LNCaP clone FGC (cell line): ENCODE measurements at regions not wholly inside any gene's neighbourhood (a gene's known extent, or its start where the extent isn't known, plus 50 kb on each side); places are given as distances from the start of the nearest gene placed in this dataset.
A peak's percentile ranks its signal among the peaks of the same experiment; 100 is the strongest.

Experiments used
- DNase-seq: peaks from one replicate; pipeline ENCODE4 v3.0.0-alpha.2; 2011; ENCODE audit warnings: low read depth
- H3K4me3 ChIP-seq: 2 replicates; pipeline ENCODE4 v1.5.1; 2011; ENCODE audit warnings: mild to moderate bottlenecking, low read depth, low read length, control low read depth
- TF ChIP-seq, protein P1 (sequence below): IDR thresholded peaks from 2 replicates; pipeline ENCODE4 v1.5.1; 2012; ENCODE audit warnings: mild to moderate bottlenecking; ENCODE audit not compliant: control insufficient read depth, insufficient read depth; ENCODE audit errors: extremely low read depth

DNA sequence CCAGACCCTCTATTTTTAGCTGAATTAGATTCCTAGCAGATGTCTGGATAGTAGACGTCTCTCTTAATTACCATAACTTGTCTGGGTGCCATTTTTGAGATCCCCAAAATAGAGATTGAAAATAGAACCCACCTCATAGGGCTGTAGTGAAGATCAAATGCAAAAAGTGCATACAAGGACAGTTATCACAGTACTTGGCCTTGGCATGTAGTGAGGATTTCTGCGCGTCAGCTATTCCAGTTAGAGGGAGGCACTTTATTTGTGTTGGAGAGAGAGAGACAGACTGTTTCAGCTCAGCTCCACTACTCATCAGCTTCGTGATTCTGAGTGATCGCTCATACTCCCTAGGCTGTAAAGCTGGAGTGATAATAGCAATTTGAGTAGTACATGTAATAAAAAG, 59.6 kb upstream of the CDH13 start:
- no peak for DNase-seq
- TF ChIP-seq, protein P1, sequence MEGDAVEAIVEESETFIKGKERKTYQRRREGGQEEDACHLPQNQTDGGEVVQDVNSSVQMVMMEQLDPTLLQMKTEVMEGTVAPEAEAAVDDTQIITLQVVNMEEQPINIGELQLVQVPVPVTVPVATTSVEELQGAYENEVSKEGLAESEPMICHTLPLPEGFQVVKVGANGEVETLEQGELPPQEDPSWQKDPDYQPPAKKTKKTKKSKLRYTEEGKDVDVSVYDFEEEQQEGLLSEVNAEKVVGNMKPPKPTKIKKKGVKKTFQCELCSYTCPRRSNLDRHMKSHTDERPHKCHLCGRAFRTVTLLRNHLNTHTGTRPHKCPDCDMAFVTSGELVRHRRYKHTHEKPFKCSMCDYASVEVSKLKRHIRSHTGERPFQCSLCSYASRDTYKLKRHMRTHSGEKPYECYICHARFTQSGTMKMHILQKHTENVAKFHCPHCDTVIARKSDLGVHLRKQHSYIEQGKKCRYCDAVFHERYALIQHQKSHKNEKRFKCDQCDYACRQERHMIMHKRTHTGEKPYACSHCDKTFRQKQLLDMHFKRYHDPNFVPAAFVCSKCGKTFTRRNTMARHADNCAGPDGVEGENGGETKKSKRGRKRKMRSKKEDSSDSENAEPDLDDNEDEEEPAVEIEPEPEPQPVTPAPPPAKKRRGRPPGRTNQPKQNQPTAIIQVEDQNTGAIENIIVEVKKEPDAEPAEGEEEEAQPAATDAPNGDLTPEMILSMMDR, result no peak
- H3K4me3 ChIP-seq, result no peak overlapping the region

DNA sequence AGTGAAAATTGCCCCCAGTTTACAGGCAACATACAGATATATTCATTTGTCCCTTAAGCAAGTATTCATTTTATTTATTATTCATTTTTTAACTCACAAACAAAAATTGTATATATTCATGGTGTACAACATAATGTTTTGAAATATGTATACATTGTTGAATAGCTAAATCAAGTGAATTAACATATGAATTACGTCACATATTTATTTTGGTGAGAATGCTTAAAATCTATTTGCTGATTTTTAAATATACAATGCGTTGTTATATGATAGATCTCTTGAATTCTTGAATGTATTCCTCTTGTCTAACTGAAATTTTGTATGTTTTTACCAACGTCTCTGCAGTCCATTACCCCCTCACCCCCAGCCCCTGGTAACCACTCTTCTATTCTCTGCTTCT, 63.4 kb upstream of the CDH13 start:
- TF ChIP-seq, protein P1, result no peak

DNA sequence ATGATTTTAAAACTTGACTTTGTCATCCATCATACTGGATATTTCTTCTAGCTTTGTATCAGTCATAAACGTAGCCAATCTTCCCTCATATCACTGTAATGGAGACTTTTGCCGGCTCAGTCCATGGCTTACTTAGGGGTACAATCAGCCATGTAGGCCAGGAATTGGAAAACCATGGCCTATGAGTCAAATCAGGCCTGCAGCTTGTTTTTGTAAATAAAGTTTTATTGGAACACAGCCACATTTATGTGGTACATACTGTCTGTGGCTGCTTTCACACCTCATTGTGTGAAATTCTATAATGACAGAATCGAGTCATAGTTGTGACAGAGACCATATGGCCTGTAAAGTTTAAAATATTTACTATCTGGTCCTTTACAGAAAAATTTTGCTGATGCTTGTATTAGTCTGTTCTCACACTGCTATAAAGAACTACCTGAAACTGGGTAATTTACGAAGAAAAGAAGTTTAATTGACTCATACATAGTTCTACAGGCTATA, 64.5 kb upstream of the CDH13 start:
- no peak overlapping the region for H3K4me3 ChIP-seq
- no peak for DNase-seq
- TF ChIP-seq, protein P1, result no peak

More for the DNA sequence above, 63.4 kb upstream of the CDH13 start:
- no peak for DNase-seq
- no peak overlapping the region for H3K4me3 ChIP-seq

DNA sequence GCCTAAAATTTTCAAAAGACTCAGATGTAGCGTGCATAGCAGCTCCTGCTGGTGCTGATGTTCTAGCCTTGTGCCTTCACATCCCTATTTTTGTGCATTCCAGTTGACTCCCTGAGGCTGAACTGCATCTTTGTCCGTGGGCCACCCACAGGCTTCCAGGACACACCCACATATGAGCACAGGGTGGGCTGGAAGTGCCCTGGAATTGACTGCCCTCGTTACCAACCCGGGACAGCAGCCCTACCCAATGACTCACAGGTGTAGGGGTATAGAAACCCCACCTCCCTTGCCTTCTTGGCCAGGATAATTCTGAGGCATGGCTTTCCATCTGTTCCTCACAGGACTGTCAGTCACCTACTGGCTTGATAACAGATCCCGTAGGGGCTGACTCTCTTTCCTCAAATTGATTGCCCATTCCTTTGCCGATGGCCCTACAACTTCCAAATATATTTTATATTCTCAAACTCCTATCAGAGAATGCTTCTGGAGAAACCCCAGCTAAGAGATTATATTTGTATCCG, 65.9 kb upstream of the CDH13 start:
- H3K4me3 ChIP-seq, result no peak overlapping the region
- DNase-seq, result no peak
- TF ChIP-seq, protein P1, result no peak

DNA sequence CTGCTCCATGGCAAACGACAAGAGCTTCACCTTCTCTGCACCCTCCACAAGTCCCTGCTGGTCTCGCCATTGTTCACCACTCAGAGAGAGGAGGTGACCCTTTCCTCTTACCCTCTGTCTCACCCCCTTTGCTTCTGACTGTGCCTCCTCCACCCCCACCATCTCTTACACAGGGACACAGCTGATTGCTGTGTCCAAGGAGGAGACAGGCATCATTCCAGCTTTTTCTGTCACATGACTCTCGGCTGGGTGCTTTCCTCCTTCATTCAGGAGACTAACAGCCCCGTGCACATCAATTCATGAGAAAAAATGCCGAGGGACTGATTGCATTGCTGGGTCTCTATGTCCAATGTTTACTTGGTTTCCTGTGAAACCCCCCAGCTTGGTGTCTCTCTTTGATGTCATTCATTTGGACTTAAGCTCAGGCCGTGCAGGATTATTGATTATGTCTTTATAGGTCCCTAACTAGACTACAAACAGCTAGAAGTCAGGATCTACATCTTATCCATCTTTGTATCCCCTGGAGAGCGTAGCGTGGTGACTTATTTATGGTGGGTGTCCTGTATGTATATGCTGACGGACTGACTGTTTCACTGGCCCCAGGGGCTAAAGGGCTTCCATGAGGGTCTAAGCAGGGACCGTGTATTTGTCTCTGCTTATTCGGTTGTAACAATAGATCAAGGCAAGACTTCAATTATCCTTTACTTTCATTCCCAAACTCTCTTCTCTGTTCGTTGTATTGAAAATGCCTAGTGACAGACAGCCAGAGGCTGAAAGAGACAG, 82.2 kb upstream of the CDH13 start:
- no peak for DNase-seq
- H3K4me3 ChIP-seq, result no peak overlapping the region
- TF ChIP-seq, protein P1, result no peak

DNA sequence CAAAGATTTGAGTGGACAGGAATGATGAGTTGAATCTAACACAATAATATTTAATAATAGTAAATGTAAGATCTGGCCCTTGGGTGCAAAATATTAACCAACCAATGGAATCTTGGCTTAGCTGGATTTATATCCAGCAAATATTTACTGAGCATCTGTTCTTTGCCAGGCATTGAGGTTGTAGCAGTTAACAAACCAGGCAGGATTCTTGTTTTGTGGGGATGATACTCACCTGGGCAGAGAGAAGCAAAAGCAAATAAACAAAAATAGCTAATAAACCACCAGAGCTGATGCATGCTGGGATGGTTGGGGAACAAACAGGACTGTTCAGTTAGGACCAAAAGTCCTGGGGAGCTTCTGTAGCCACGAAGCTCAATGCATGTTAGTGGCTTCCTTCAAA, 84.1 kb upstream of the CDH13 start:
- peak; percentile 75 for DNase-seq
- TF ChIP-seq, protein P1, result no peak
- H3K4me3 ChIP-seq, result no peak overlapping the region
